GM10266 (cell line): ENCODE measurements at regions not wholly inside any gene's neighbourhood (a gene's known extent, or its start where the extent isn't known, plus 50 kb on each side); places are given as distances from the start of the nearest gene placed in this dataset.

ENCODE experiments used
- DNase-seq: peaks from one replicate; pipeline ENCODE4 v3.0.0; 2012; ENCODE audit errors: extremely low spot score
- TF ChIP-seq, protein P1 (sequence below): IDR thresholded peaks from 2 replicates; pipeline ENCODE4 v1.5.1; 2012; ENCODE audit warnings: mild to moderate bottlenecking, low read depth; ENCODE audit not compliant: control insufficient read depth, insufficient read depth; ENCODE audit errors: missing control alignments

DNA sequence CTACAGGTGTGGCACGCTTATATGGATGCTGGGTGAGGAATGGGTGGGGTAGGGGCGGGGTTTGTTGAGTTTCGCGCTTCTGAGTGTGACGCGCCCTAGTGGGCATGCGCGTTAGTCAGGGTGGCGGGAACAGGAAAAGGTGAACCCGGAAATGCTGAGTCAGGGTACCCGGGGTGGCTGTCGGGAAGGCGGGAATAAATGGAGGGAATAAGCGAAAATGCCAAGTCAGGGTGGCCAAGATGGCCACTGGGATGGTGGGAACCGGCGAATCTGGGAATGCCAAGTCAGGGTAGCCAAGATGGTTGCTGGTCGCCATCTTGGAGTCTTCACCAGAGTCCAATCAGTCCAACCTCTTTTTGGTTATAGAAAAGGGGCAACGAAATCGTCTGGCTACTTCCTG lies 585.0 kb downstream of the SUCLG1 start:
- TF ChIP-seq, protein P1, sequence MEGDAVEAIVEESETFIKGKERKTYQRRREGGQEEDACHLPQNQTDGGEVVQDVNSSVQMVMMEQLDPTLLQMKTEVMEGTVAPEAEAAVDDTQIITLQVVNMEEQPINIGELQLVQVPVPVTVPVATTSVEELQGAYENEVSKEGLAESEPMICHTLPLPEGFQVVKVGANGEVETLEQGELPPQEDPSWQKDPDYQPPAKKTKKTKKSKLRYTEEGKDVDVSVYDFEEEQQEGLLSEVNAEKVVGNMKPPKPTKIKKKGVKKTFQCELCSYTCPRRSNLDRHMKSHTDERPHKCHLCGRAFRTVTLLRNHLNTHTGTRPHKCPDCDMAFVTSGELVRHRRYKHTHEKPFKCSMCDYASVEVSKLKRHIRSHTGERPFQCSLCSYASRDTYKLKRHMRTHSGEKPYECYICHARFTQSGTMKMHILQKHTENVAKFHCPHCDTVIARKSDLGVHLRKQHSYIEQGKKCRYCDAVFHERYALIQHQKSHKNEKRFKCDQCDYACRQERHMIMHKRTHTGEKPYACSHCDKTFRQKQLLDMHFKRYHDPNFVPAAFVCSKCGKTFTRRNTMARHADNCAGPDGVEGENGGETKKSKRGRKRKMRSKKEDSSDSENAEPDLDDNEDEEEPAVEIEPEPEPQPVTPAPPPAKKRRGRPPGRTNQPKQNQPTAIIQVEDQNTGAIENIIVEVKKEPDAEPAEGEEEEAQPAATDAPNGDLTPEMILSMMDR = no peak
- no peak for DNase-seq

DNA sequence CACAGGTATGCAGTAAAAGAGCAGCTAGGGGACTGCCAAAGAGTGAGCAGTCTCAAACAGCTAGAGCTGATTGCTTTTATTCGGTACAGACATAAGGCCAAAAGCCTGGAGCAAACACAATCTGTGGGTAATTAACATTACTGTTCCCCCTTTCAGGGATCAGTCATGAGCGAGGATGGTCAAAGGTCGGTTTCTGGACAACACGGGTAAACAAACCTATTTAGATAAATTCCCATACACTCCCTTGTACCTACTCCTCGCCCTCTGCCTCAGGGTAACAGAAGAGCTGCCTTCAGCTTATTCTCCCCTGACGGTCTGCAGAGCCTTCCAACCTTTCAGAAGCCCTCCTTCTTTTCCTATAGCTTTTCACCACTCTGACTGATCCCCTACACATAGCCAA lies 586.0 kb downstream of the SUCLG1 start:
- TF ChIP-seq, protein P1 = no peak
- no peak for DNase-seq

DNA sequence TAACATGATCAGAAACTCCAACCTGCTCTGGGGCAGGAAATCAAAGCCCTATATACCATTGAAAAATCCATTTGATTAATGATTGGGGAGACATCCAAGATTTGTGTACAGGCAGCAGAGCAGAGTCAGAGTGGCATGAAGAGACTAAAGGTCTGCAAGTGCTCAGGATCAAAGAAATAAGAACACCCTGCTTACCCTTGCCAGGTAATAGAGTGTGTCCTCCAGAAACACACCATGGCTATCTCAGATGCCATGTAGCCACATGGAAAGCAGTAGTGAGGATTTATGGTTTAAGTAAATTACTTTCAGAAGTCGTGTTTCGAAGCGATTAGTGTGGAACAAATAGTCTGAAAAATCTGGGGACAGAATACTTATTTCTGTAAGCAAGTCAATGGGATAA lies 592.9 kb downstream of the SUCLG1 start:
- TF ChIP-seq, protein P1 = no peak
- DNase-seq = no peak

DNA sequence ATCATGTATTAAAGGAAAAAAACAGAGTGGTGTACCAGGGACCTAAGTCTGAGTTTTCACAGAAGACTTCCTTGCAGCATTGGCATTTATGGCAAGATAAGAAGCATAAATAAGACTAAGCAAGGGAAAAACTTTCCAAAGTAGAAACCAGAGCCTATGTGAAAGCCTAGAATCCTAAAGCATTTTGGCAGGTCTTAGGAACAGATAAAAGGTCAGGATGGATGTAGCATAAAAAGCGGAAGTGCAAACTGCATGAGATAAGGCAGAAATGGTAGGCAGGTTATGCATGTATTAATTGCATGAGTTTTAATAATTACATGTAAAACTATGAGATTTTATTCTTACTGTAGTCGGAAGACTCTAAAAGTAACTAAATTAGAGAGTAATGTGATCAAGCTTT lies 596.5 kb downstream of the SUCLG1 start:
- DNase-seq = no peak
- TF ChIP-seq, protein P1 = no peak

DNA sequence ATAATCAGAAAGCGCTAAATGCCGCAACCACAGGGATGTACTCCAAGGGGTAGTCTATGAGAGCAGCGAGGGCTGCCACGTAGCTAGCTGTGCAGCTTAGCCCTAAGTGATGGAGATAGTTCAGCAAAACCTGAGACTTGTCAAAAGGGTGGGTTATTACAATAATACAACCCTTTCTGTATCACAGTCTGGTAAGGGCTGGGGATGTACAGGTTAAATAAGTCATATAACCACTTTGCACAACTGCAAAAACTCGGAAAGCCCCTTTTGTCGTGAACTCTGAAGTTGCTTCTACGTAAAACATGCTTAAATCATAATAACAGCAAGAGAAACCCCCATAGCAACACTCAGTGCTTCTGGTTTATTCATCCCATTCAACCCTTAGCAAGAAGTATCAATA lies 598.8 kb downstream of the SUCLG1 start:
- DNase-seq = no peak
- TF ChIP-seq, protein P1 = no peak

DNA sequence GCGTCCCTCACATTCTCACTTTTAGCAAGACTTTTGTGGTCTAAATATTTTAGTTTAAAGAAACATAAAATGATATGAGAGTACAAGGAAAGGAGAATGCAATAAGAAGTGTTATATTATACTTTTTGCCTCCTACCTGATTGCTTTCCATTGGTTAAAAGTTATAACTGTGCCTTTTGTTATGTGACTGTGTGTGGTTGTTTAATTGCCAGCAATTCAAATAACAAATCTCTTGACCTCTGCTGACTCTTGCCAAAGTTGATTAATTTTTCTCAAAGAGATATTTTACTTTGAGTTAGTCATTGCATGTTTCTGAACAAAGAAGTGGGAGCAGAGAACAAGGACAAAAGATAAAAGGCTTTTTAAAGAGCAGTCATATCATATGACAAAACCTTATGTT lies 599.5 kb downstream of the SUCLG1 start:
- TF ChIP-seq, protein P1 = no peak
- no peak for DNase-seq

DNA sequence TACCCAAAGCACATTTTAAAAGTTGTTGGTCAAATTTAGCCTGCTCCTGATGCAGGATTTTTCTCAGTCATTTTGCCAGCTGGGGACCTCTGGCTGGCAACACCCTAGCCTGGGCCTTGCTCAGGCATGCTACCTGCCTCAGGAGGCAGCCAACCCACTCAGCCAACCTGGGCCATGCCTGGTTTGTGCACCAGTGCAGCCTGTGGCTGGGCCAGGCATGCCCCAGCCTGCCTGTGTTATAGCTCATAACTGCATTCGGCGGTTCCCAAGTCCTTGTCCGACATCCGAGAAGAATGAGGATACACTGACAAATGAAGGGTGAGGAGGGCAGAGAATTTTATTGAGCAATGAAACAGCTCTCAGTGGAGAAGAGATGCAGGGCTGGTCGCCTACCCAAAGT lies 608.0 kb downstream of the SUCLG1 start:
- DNase-seq = no peak
- TF ChIP-seq, protein P1 = no peak
